Mucosa of gallbladder (tissue), 1 donor: ENCODE measurements at regions not wholly inside any gene's neighbourhood (a gene's known extent, or its start where the extent isn't known, plus 50 kb on each side); places are given as distances from the start of the nearest gene placed in this dataset.

Experiments used
- DNase-seq: peaks from one replicate; pipeline ENCODE4 v3.0.0-alpha.2; 2020; ENCODE audit warnings: low spot score
- donor health status: DM: no; HTN: no; CAD: no.

DNA sequence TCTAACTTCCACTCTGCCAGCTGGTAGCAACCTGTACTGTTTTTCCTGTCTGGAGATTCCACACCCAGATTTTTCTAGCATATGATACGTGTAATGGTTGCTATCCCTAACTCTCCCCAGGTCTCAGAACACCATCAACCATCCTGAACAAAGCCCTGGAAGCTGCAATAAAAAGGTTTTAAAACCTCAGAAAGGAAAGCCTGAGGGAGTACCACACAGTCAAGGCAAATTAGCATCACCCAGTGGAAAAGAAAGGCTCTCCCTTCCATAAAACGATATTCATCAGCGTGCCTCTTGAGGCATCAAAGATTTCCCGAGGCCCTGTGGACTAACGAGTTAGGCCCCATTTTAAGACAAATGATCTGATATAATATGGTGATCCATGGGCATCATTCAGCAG lies 421.0 kb downstream of the ADGRL2 start:
- no peak for DNase-seq

DNA sequence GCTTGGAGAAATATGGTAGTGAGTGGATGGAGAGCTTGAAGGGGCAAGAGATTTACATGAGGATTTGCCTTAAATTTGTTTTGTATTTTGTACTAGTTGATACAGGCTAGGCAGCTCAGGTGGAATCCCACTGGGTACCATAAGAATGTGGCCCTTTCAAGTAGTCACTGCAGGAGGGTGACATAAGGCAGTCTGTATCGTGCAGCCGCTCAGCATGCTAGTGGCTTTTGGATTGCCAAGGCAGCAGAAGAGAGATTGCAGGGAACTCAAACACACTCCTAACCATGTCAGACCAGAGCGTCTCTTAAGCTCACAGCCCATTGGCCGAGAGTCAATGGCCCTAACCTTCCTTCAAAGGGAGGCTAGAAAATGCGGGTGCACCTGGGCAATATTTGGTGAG lies 420.0 kb downstream of the ADGRL2 start:
- no peak for DNase-seq

DNA sequence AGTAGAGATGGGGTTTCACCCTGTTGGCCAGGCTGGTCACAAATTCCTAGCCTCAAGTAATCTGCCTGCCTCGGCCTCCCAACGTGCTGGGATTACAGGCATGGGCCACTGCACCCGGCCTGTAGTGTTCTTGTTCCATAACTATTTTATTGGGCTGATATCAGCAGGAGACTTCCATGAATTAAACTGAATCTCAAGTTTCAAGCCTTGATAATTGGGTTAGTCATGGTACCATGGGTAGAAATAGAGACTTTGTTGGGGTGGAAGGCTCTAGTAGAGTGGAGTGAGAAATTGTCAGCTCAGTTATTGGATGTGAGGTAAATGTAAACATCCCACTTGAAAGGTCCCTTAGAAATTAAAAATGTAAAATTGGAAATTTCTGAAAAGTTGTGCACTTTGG lies 419.1 kb downstream of the ADGRL2 start:
- no peak for DNase-seq

- no peak for DNase-seq
Measured at GRCh38 chr1:82218846-82219245, 418.1 kb downstream of the ADGRL2 start.

DNA sequence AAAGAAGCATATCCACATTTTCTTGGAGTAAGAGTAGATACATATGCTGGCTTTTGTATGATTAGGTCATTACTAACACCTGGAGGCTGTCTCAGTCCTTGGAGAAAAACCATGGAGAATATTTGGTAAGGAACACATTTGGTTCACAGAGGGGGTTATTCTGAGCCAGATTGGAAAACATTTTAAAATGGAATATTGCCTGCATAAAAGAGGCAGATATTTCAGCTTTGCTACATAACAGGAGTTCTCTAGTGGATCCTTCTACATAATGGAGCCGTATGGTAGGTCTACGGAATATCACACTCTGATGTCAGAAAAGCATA lies 415.1 kb downstream of the ADGRL2 start:
- no peak for DNase-seq

GRCh38 chr1:82215056-82215852 lies 414.5 kb downstream of the ADGRL2 start:
- DNase-seq: no peak

GRCh38 chr1:82214606-82215005 lies 413.9 kb downstream of the ADGRL2 start:
- no peak for DNase-seq

DNA sequence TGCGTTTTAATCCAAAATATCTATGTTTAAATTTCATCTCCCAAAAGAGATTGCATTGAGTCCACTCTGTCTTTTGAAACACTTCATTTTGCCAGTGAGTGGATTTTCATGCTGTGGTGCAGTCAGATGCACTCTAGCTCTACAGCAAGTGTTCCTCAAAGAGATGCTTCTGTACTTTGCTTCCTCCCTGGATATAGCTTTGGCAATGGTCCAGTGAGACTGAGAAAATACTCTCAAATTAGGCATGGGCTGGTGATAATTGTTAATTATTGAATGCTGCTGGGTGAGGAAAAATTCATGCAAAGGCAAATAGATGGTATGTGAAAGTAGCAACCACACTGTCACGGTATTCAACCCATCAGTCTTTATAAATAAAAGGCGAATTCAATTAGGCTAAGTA lies 396.9 kb downstream of the ADGRL2 start:
- DNase-seq: no peak

- no peak for DNase-seq
Measured at GRCh38 chr1:82195245-82195644, 394.5 kb downstream of the ADGRL2 start.

DNA sequence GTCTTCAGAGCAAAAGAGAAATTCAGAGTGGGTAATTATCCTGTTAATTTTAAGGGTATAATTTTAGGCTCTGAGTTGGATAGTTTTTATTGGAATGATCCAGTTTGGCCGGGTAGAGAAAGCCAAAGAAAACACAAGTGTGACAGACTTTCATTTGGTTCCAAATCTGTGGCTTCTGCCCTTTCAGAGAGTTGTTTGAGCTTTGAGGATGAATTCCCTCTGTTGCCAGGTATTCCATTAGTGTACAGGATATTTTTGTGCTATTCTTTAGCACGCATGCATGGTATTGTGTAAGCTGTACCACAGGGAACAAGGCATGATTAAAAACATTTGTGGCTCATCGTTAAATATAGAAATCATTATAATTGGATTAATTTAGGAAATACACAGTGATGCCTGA lies 384.4 kb downstream of the ADGRL2 start:
- DNase-seq: no peak

DNA sequence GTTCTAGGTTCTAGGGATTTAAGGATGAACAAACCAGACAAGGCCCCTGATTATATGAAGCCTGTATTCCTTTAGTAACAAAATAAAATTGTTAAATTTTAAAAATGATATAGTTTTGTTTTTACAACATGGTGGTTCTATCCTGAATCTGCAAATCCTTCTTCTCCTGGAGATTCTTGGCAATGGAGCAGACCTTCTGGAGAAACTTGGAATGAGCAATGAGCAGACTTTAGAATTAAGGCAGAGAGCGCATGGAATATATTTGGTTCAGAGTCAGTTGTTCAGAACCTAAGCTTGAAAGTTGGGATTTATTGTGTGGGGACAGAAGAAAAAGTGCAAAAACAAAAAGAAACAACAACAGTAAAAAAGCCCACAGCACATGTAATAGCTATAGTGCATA lies 381.1 kb downstream of the ADGRL2 start:
- no peak for DNase-seq

- no peak for DNase-seq
Measured at GRCh38 chr1:82179131-82179530, 378.4 kb downstream of the ADGRL2 start.

GRCh38 chr1:82177192-82177591 lies 376.5 kb downstream of the ADGRL2 start:
- peak; percentile 12 for DNase-seq

DNA sequence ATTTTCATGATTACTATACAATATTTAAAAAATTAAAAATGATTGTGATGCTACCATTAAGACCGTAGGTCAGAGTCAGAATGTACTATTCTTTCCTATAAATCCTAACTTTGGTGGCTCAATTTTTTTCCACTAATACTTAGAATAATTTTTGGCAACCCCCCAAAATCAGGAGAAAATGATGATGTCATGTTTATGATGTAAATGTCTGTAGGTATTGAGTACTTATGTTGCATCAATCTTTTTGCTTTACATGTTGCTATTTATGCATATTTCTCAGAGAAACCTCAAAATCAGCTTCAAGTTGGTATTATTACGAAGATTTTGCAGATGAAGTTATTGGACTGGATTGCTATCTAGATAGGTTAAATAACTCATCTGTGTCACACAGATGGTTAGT lies 371.2 kb downstream of the ADGRL2 start:
- DNase-seq: no peak

DNA sequence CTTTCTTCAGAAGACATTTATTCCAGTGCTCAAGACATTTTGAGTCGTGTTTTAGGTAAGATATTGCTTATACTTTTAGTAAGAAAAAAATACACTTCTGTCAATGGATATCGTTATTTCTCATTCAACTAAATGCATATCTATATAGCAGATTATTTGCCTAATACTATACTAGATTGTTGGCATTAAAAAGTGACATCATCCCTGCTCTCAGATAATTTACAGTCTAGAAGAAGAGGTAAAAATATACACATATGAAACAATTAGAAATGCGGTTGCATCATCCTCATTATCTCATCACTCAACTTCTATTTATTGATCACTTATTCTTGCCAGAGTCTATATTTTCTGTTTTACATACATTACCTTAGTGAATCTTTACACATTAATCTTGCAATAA lies 367.7 kb downstream of the ADGRL2 start:
- DNase-seq: no peak

DNA sequence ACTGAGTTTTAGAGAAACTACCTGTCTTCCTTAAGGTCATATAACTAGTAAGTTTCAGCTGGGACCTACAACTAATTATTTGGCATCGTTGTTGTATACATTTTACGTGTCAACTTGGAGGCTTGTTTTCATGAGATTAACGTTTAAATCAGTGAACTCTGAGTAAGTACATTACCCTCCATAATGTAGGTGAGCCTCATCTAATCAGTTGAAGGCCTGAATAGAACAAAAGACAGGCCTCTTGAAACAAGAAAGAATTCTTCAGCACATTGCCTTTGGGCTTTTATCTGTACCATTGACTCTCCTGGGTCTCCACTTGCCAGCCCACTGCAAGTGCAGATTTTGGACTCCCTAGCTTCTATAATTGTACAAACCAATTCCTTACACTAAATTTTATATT lies 364.6 kb downstream of the ADGRL2 start:
- no peak for DNase-seq

- DNase-seq: no peak
Measured at GRCh38 chr1:82162486-82163420, 362.0 kb downstream of the ADGRL2 start.

DNA sequence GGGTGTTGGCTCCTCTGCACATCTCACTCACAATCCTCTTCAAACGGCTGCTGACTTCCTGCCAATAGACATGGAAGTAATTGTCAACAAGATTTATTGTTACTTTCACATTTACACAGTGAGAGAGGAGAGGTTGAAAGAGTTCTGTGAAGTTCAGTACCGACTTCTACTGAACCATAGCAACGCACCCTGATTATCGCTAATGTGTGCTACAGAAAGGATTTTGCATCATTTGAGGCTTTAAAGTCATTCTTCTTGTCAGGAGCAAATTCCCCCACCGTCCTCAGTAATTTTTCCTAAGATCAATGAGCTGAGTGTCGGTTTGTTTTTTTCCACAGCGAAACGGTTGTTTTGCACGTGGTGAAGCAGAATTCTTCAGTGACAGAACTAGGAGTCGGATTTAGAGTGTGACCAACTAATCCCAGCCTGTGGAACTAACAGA lies 361.0 kb downstream of the ADGRL2 start:
- no peak for DNase-seq

GRCh38 chr1:82160903-82161302 lies 360.2 kb downstream of the ADGRL2 start:
- DNase-seq: no peak

GRCh38 chr1:82160036-82160435 lies 359.3 kb downstream of the ADGRL2 start:
- DNase-seq: no peak

DNA sequence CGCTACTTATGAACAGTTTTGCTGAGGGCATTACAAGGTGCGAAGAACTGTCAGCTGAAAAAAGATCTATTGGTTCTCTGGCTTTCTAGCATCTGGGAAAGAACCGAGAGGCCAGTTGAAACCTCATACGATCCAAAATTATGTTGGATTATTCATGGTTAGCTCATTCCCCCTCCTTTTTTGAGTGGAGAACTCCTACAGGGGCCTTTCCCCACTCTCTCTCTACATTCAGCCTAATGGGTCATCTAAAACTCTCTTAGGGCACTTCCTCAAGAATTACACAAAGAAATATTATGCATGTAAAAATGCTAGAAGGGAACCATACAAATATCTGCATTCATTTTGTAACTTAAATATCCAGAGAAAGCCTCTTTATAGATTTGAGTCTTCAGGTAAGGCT lies 358.2 kb downstream of the ADGRL2 start:
- DNase-seq: no peak

DNA sequence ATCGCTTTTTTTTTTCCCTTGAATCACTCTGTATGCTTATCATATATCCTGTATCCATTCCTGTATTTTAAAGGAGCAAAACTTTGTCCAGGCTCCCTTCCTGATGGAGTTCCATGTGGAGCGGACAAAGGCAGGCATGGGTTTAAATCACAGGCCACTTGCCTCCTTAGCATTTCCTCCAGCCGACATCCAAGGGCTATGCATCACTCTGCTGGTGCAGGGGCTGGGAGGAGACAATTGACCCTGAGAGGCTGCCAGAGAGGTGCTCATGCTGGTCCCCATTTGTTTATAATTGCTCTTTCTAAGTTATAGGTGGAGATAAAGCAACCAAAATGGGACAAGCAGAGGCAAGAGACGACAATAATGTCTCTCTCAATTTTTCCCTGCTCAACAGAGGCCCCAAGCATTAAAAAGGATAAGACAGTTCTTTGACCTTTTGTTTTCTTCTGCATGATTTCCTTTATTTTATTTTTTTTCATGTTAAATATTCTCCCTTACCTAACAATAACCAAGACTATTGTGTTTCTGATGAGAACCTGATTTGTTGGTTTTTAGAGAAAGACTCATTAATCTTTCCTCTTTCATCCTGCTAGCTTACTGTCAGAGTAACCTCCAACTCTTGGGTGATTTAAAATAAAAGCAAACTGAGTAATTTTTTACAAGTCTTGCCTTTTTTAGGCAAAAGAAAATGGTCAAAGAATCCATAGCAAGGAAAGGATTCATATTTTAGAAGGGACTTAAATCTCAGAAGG lies 353.7 kb downstream of the ADGRL2 start:
- DNase-seq: no peak
